ENCODE measurements at regions not wholly inside any gene's neighbourhood (a gene's known extent, or its start where the extent isn't known, plus 50 kb on each side); places are given as distances from the start of the nearest gene placed in this dataset.

GRCh38 chr20:22861990-22862389 lies 173.1 kb upstream of the SSTR4 start:
- in situ Hi-C loops (cut with MboI), result no loop called here
- DNase-seq (ENCODE audit: extremely low read depth in 1 of 4, low spot score in 3 of 4) (no peak), ATAC-seq (no peak), FAIRE-seq (no peak)
- H4K20me1 ChIP-seq (replicated peaks; ENCODE audit: control insufficient read depth, insufficient read depth, low read length), result no peaks in the 10 kb centered on the region
- H3K27ac ChIP-seq (ENCODE audit: extremely low read depth, low read depth, low read length), result no peak overlapping the region
- TF ChIP-seq ZNF41 (CRISPR knock-in tag; conservative IDR thresholded peaks at IDR 0.05), result no peak
- TF ChIP-seq BCLAF1 (IDR thresholded peaks at IDR 0.05; ENCODE audit: borderline replicate concordance in 1 of 2, control insufficient read depth in 1 of 2, low read depth in 2 of 2, low read length in 1 of 2), result no peak
- H3K9me1 ChIP-seq (ENCODE audit: control insufficient read depth, insufficient read depth, low read length), result no peaks in the 10 kb centered on the region
- no peak overlapping the region for H2AFZ ChIP-seq (ENCODE audit: low read depth, low read length)
- H3K9me3 ChIP-seq (replicated peaks; ENCODE audit: control insufficient read depth, insufficient read depth, low read depth, low read length), result no peaks in the 10 kb centered on the region
- POLR2A ChIA-PET, result no interaction called here
- no peak overlapping the region for H3K9ac ChIP-seq (ENCODE audit: insufficient read depth in 1 of 2, low read depth in 2 of 2, low read length in 2 of 2)
- 41% methylated on average over 10 of the region's 10 CpGs for WGBS (ENCODE audit: insufficient coverage, low coverage, missing lambda C conversion rate)
- BruUV-seq (replicated peaks), result no TSS peak
- H3K4me1 ChIP-seq (replicated peaks in 1 of 2; ENCODE audit: control insufficient read depth in 2 of 2, insufficient read depth in 2 of 2, low read length in 2 of 2), result no peaks in the 10 kb centered on the region; a peak in 1 of 5 replicates
- no peak overlapping the region for H3K4me2 ChIP-seq (ENCODE audit: insufficient read depth, low read length)
- no peaks in the 10 kb centered on the region for H3K36me3 ChIP-seq (ENCODE audit: control insufficient read depth, insufficient read depth, low read length)
- H3K27me3 ChIP-seq (ENCODE audit: control insufficient read depth in 2 of 2, insufficient read depth in 2 of 2, low read length in 2 of 2), result peaks cover 0 to 5% of the 10 kb centered on the region in 2 experiments; a peak in 2 of 5 replicates
- CTCF ChIA-PET (ENCODE audit: low intra/inter-chr PET ratio), result no interaction called here
- no peaks in the 10 kb centered on the region for H3K79me2 ChIP-seq (ENCODE audit: control insufficient read depth, insufficient read depth, low read length)
- intact Hi-C loops (cut with micrococcal nuclease), result no loop called here
- no peak overlapping the region for H3K4me3 ChIP-seq

Data from K562 (cell line).